ENCODE measurements at regions not wholly inside any gene's neighbourhood (a gene's known extent, or its start where the extent isn't known, plus 50 kb on each side); places are given as distances from the start of the nearest gene placed in this dataset.

DNA sequence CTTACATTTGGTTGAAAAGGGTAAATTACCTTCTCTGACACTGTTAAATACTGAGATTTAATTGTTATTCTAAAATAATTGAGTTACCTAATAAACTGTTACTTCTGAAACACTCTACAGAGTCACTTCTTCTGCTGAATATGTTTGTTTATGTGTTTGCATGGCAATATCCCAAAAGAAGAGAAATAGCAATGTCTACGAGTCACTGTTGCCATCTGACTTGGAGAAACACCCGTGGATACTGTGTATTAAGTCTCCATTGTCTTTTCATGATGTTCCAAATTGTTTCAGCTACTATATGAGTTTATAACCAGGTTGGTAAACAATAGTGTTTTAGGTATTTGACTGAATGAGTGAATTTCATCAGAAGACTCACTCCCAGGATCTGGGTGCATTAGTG, 754.2 kb upstream of the ID2 start:
- TF ChIP-seq, protein P1, sequence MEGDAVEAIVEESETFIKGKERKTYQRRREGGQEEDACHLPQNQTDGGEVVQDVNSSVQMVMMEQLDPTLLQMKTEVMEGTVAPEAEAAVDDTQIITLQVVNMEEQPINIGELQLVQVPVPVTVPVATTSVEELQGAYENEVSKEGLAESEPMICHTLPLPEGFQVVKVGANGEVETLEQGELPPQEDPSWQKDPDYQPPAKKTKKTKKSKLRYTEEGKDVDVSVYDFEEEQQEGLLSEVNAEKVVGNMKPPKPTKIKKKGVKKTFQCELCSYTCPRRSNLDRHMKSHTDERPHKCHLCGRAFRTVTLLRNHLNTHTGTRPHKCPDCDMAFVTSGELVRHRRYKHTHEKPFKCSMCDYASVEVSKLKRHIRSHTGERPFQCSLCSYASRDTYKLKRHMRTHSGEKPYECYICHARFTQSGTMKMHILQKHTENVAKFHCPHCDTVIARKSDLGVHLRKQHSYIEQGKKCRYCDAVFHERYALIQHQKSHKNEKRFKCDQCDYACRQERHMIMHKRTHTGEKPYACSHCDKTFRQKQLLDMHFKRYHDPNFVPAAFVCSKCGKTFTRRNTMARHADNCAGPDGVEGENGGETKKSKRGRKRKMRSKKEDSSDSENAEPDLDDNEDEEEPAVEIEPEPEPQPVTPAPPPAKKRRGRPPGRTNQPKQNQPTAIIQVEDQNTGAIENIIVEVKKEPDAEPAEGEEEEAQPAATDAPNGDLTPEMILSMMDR (IDR thresholded peaks at IDR 0.05): no peak
- no peak for TF ChIP-seq POLR2A (IDR thresholded peaks at IDR 0.05)
